NCI-H2171 treated with DMSO at 0.1 percent for 48 hours (cell line): ENCODE measurements at regions not wholly inside any gene's neighbourhood (a gene's known extent, or its start where the extent isn't known, plus 50 kb on each side); places are given as distances from the start of the nearest gene placed in this dataset.
"Not testable (repeated sequence)": the region's sequence is repeated elsewhere in the genome, so short reads cannot be mapped to it uniquely, and the experiment has no call there.

Source experiments
- DNase-seq: peaks from one replicate; lab custom pipeline; 2025; lab: John Stamatoyannopoulos, UW

- DNase-seq: no peak
Measured at GRCh38 chr12:20044351-20044750, 324.0 kb upstream of the PDE3A start.

GRCh38 chr12:20044846-20045245 is 323.5 kb upstream of the PDE3A start:
- DNase-seq: no peak

- no peak for DNase-seq
Measured at GRCh38 chr12:20047901-20048300, 320.4 kb upstream of the PDE3A start.

GRCh38 chr12:20050221-20050620 is 318.1 kb upstream of the PDE3A start:
- no peak for DNase-seq

GRCh38 chr12:20053782-20054181 is 314.6 kb upstream of the PDE3A start:
- no peak for DNase-seq

- DNase-seq: no peak
Measured at GRCh38 chr12:20055856-20056255, 312.5 kb upstream of the PDE3A start.

- no peak for DNase-seq
Measured at GRCh38 chr12:20057398-20057797, 310.9 kb upstream of the PDE3A start.

- no peak for DNase-seq
Measured at GRCh38 chr12:20063116-20063515, 305.2 kb upstream of the PDE3A start.

GRCh38 chr12:20077618-20078017 is 290.7 kb upstream of the PDE3A start:
- no peak for DNase-seq

- no peak for DNase-seq
Measured at GRCh38 chr12:20089077-20089476, 279.3 kb upstream of the PDE3A start.

- not testable (repeated sequence) for DNase-seq
Measured at GRCh38 chr12:20093190-20093810, 275.0 kb upstream of the PDE3A start.

- DNase-seq: no peak
Measured at GRCh38 chr12:20096430-20096829, 271.9 kb upstream of the PDE3A start.

GRCh38 chr12:20097626-20098025 is 270.7 kb upstream of the PDE3A start:
- no peak for DNase-seq

GRCh38 chr12:20099395-20100183 is 268.7 kb upstream of the PDE3A start:
- DNase-seq: no peak

- no peak for DNase-seq
Measured at GRCh38 chr12:20101046-20101445, 267.3 kb upstream of the PDE3A start.

- no peak for DNase-seq
Measured at GRCh38 chr12:20105943-20106342, 262.4 kb upstream of the PDE3A start.

- DNase-seq: no peak
Measured at GRCh38 chr12:20109676-20110075, 258.7 kb upstream of the PDE3A start.

GRCh38 chr12:20115371-20115770 is 253.0 kb upstream of the PDE3A start:
- not testable (repeated sequence) for DNase-seq

GRCh38 chr12:20119596-20120402 is 248.5 kb upstream of the PDE3A start:
- DNase-seq: no peak

GRCh38 chr12:20120403-20120725 is 248.0 kb upstream of the PDE3A start:
- no peak for DNase-seq

GRCh38 chr12:20122274-20122673 is 246.1 kb upstream of the PDE3A start:
- no peak for DNase-seq

GRCh38 chr12:20123465-20123864 is 244.9 kb upstream of the PDE3A start:
- DNase-seq: no peak

- no peak for DNase-seq
Measured at GRCh38 chr12:20125276-20125798, 243.0 kb upstream of the PDE3A start.
